GM12892 (cell line): ENCODE measurements at regions not wholly inside any gene's neighbourhood (a gene's known extent, or its start where the extent isn't known, plus 50 kb on each side); places are given as distances from the start of the nearest gene placed in this dataset.

ENCODE experiments used
- POLR2A ChIP-seq: IDR thresholded peaks from 2 replicates; pipeline ENCODE4 v1.6.1; 2011; ENCODE audit warnings: low read depth, low read length, control low read depth
- TAF1 ChIP-seq: IDR thresholded peaks from 2 replicates; pipeline ENCODE4 v1.6.1; 2011; ENCODE audit warnings: low read depth, mild to moderate bottlenecking, control low read depth, low read length, borderline replicate concordance

GRCh38 chr20:39553120-39553519 is 591.0 kb downstream of the DHX35 start:
- TF ChIP-seq POLR2A (no peak), TAF1 (no peak)
